Erythroblast (primary cell): ENCODE measurements at regions not wholly inside any gene's neighbourhood (a gene's known extent, or its start where the extent isn't known, plus 50 kb on each side); places are given as distances from the start of the nearest gene placed in this dataset.
"Not testable (repeated sequence)": the region's sequence is repeated elsewhere in the genome, so short reads cannot be mapped to it uniquely, and the experiment has no call there.

Experiments
- DNase-seq, 2 experiments: peaks; one replicate each; lab custom pipeline; 2025; lab: John Stamatoyannopoulos, UW
- GATA1 ChIP-seq: IDR thresholded peaks from 2 replicates; pipeline ENCODE4 v1.6.1; 2011; ENCODE audit warnings: low read depth, mild to moderate bottlenecking, control low read depth, low read length, moderate library complexity
- POLR2A ChIP-seq: IDR thresholded peaks from 2 replicates; pipeline ENCODE4 v1.6.1; 2011; ENCODE audit warnings: mild to moderate bottlenecking, low read length

- DNase-seq: no peak
- TF ChIP-seq GATA1: no peak
- no peak for TF ChIP-seq POLR2A
Observed at GRCh38 chr22:49406047-49406650, 421.5 kb downstream of the BRD1 start.

GRCh38 chr22:49405590-49405989 is 422.1 kb downstream of the BRD1 start:
- no peak for TF ChIP-seq GATA1
- TF ChIP-seq POLR2A: no peak
- no peak for DNase-seq

- no peak for DNase-seq
- TF ChIP-seq GATA1 (no peak), POLR2A (no peak)
Observed at GRCh38 chr22:49404576-49405241, 423.0 kb downstream of the BRD1 start.

DNA sequence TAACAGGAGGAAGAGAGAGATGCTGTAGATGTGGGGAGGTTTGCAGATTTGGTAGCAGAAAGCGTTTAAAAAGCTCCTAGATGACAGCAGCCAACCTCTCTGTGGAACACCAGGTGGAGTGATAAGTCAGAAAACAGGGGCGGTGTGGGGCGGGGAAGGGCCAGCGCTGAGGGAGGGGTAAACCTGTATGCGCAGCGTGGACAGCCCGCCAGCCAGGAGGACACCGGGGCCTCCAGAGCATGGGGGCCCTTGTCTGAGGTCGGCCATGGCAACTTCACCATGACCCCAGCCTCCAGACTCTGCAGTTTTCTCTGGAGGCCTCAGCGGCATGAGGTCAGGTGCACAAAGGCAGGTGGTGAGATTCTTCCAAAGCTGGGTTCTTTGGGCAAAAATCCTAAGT is 423.7 kb downstream of the BRD1 start:
- TF ChIP-seq GATA1: no peak
- no peak for TF ChIP-seq POLR2A
- no peak for DNase-seq

DNA sequence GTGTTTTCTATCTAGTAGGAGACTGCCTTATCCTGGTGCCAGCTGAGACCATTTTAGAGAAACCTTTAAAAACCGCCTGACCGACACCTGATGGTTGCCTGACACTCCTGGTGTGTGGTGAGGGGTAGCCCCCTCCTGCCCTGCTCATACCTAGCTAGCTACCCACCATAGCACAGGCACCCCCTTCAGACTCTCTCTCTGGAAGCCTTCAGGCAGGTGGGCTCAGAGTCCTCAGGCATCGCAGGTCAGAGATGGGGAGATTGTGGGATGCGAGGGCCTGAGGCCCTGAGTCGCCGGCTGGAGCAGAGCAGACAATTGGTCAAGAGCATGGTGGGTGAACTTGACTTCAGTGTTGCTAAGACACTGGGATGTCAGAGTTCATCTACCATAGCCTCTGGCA is 424.6 kb downstream of the BRD1 start:
- TF ChIP-seq GATA1: no peak
- TF ChIP-seq POLR2A: no peak
- DNase-seq: no peak

- TF ChIP-seq POLR2A (no peak), GATA1 (no peak)
- no peak for DNase-seq
Observed at GRCh38 chr22:49402169-49402568, 425.5 kb downstream of the BRD1 start.

- no peak for DNase-seq
- TF ChIP-seq GATA1 (no peak), POLR2A (no peak)
Observed at GRCh38 chr22:49400941-49401598, 426.6 kb downstream of the BRD1 start.

DNA sequence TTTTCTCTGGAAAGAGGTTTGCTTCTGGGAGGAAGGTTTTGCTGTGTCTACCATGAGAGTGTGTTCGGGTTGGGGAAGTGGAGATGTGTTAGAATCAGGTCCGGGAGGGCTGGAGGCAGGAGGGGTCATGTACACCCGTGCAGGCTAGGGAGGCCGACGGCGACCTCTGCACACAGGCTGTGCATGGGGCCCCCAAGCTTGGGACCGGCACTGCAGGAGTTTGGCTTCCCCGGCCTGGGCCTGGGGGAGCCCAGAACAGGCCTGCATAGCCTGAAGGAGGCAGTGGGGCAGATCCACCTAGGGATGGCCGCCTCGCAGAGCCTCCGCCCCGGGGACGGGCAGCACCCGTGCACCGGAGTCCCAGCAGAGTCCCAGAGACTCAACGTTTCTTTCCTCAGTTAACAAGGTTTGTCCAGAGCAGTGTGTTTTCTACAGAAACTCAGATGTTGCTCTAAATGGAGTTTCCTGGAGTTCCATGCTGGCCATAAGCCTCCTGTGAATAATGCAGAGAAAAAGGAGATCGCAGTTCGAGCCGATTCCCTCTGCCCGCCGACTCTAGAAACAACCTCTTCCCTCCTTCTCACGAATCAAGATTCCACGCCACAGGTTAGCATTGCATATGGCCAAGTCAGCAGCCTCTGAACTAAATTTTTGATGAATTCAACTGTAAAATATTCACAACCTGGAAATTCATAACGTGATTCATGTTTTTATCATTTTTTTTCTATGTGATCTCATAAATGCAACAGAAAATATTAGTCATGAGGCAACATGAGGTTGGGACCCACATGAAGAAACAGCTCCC is 427.3 kb downstream of the BRD1 start:
- TF ChIP-seq GATA1 (no peak), POLR2A (no peak)
- DNase-seq: no peak

DNA sequence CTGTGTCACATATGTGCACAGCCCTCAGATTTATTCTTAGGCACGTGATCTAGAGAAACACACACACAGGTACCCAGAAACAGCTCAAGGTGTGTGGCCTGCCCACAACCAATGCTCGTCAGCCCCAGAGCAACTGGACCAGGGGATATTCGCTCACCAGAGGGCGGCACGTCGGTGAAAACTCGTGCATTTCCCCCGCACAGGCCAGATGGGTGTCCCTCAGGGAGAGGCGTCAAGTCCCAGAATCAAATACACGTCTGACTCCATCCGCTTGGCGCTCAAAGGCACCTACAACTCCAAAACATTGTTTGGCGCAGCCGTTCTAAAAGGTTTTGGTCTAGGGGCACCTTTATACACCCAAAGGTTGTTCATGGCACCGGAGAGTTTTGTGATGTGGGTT is 429.0 kb downstream of the BRD1 start:
- no peak for TF ChIP-seq POLR2A
- no peak for TF ChIP-seq GATA1
- DNase-seq: no peak

- no peak for TF ChIP-seq POLR2A
- TF ChIP-seq GATA1: no peak
Observed at GRCh38 chr22:49398115-49398514, 429.6 kb downstream of the BRD1 start.

GRCh38 chr22:49396817-49397216 is 430.9 kb downstream of the BRD1 start:
- DNase-seq: no peak
- TF ChIP-seq GATA1: no peak
- TF ChIP-seq POLR2A: no peak

More at GRCh38 chr22:49398115-49398514, 429.6 kb downstream of the BRD1 start:
- no peak for DNase-seq

DNA sequence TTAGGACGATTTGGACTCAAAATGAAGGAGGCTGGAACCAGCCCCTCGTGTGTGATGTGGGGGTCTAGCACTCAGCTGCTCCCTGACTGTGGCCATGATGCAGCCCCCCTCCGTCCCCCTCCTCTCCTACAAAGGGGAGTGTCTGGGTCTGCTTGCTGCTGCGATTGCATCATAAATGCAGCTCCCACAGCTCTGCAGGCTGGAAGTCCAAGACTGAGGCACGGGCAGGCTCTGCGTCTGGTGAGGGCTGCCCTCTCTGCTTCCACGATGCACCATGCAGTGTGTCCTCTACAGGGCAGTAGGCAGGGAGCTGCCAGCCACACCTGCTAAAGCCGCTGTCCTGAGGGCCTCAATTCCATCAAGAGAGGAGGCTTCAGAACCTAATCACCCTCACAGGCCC is 432.1 kb downstream of the BRD1 start:
- no peak for TF ChIP-seq POLR2A
- TF ChIP-seq GATA1: no peak
- no peak for DNase-seq

DNA sequence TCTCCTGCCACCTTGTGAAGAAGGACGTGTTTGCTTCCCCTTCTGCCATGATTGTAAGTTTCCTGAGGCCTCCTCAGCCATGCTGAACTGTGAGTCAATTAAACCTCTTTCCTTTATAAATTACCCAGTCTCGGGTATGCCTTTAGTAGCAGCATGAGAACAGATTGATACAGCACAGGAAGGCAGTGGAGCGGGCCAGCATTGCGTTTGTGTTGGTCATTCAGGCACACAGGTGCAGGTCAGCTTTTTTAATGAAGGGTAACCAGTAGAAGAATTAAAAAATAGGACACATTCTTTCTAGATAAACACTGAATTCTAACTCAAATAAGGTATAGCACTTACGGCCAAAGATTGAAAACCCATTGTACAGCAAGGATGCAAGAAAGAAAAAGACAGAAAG is 432.6 kb downstream of the BRD1 start:
- not testable (repeated sequence) for DNase-seq
